Renal cortex interstitium (tissue), 11 donors: ENCODE measurements at regions not wholly inside any gene's neighbourhood (a gene's known extent, or its start where the extent isn't known, plus 50 kb on each side); places are given as distances from the start of the nearest gene placed in this dataset.
"Not testable (repeated sequence)": the region's sequence is repeated elsewhere in the genome, so short reads cannot be mapped to it uniquely, and the experiment has no call there.

ENCODE experiments used
- DNase-seq, 11 donors: peaks; one replicate each; pipeline ENCODE4 v3.0.0-alpha.2; 2013; ENCODE audit warnings: low read depth in 9 of 11, low spot score in 4 of 11; ENCODE audit errors: extremely low read depth in 1 of 11

DNA sequence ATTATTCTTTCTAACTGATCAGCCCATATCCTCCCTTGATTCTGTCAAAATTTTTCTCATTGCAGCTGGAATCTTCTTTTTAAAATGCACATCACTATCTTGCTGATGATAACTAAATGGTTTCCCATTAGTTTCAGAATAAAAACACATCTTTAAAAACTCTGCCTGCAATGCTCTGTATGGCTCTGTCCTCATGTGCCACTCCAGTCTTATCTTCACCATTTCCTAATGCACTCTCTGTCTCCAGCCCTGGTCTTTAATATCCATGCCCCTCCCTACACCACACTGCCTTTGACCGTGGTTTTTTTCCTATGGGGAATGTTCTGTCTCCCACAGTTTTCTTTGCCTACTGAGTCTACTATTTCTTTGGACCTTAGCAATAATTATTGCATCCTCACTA lies 244.1 kb upstream of the ARSJ start:
- no peak for DNase-seq

DNA sequence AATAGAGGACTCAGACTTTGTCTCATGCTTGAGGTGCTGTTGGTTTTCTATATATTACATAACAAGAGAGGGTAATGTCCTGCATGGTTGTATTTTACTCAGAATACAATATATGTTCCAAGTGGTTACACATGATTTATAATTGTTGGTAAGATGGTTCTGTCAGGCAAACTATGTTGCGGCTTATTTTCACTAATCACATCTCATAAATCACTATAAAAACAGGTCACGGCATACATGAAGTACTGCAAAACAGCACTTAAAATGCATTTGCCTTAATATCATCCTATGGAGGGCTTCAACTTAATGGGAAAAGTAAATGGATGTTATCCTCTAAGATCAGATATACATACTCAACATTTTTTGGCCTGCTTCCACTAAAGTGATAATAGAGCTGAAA lies 246.0 kb upstream of the ARSJ start:
- DNase-seq: no peak

DNA sequence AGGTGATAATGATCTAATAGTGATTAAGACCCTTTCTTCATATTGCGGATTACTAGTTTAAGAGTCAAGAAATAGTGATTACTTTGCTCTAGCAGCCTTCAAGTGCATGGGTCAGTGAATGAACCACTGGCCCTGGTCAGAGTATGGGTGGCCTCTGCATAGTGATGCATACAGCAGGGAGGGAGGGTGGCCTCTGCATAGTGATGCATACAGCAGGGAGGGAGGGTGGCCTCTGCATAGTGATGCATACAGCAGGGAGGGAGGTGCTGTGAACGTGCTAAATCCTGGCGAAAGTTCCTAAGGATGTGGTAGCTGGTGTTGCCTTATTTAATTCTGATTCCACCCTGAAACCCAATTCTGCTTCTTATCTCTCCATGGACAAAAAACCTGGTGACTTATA lies 246.7 kb upstream of the ARSJ start:
- DNase-seq: no peak

DNA sequence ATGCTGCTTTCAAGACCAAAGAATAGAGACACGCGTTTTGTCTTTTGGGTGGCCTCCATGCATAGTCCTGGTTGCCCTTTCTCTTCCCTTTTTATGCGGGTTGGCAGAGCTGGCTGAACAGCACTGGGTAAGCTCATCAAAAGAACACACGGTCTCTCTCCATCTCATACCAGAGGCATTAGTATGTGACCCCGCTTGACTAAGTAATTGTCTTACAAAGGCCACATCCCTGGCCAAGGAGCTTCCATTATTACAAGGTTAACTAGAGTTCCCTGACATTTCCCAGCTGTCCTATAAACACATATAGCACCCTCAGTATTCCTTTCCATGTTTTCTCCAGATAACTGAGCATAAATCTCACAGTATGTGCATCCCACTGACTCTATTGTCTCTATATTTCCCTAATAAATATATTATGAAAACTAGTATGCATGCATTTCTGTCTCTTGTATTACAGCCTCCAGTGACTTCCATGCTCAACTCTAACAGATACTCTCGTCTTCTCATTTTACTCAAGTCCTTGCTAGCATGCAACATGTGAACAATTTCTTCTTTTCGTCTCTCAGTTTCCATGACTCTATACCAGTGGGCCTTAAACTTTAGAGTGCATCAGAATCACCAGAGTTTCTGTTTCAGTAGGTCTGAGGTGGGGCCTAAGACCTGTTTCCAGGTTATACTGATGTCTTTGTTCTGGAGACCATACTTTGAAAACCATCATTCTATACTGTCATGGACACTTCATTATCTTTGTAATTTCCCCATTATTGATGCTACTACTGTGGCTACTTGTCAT lies 247.7 kb upstream of the ARSJ start:
- DNase-seq: no peak

DNA sequence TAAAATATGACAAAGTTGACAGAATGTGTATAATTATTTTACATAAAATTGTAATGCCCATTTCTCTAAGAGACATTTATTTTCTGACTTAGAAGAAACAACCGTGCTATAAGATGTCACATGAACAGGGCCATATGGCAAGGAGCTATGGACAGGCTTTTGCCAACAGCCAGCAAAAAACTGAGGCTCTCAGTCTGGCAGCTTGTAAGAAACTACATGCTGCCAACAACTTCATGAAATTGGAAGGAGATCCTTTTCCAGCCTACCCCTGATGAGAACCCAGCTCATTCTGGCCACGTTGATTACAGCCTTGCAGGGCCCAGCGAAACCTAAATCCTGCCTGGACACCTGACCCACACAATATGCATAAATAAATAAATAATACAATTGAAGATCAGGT lies 250.3 kb upstream of the ARSJ start:
- no peak for DNase-seq

DNA sequence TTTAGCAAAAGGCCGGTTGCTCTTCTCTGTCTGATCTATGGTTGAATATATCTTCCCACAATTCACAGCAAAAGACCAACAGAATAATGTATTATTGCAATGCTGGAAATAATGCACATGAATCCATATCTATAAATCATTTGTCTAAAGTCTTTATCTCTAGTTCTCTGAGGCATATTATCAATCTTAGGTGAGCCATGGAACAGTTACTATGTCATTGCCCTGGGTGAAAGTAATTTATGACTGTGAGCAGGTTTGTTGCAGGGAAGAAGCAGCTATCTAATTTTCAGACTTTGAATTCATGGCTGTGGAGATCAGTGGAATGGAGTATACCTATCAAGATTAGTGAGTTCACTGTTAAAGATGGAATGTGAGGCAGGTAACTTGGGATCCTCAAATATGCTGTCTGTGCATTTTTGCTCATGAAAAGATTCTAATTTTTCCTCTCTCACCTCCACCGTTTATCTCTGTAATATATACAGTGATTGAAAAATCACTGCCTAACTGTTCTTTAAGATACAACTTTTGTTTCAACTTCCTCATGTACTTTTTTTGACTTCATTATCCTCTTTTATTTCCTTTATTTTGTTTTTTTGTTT lies 256.8 kb upstream of the ARSJ start:
- no peak for DNase-seq

DNA sequence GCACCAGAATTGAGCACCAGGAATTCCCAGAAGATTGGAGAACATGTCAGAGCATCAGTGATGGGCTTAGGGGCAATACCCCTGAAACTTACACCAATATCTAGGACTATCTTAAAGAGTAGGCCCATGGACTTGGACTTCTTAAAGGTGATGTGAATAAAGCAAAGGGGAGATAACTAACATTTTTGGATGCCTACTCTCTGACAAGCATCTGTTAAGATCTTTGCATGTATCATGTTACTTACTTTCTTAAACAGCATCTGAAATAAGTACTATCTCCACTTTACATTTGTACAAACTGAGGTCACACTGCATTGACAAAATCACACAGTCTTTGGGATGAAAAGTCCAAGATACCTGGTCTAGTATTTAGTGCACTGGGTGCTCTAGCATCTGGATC lies 258.6 kb upstream of the ARSJ start:
- DNase-seq: no peak

DNA sequence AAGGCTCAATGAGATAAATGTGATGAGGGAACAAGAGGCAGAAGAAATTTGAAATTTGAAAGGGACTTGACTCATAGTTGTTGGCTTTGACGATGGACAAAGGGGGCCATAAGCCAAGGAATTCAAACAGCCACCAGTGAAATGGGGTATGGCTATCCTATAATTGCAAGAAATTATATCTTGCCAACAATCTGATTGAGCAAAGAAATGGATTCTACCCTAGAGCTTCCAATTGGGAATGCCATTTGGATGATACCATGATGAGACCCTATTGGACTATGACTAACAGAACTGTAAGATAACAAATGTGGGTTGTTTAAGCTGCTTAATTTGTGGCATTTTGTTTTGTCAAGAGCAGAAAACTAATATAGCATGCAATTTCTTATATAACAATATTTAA lies 270.1 kb upstream of the ARSJ start:
- no peak for DNase-seq

DNA sequence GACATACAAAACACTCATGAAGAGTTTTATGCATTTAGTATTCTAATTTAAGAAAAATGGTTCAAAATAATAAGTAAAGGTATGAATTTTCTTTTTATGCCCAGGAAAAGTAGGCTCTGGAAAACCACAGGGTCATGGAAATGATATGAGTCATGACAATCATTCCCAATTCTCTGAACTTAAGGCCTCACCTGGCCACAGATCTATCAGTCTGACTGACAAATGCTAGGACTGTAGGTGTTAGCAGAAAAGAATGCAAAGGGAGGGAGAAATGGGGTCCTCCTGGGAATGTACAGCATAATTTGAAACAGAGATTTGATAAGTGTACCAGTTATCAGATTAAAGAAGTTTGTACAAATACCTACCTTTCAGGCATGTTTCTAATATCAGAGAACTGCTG lies 270.5 kb upstream of the ARSJ start:
- no peak for DNase-seq

DNA sequence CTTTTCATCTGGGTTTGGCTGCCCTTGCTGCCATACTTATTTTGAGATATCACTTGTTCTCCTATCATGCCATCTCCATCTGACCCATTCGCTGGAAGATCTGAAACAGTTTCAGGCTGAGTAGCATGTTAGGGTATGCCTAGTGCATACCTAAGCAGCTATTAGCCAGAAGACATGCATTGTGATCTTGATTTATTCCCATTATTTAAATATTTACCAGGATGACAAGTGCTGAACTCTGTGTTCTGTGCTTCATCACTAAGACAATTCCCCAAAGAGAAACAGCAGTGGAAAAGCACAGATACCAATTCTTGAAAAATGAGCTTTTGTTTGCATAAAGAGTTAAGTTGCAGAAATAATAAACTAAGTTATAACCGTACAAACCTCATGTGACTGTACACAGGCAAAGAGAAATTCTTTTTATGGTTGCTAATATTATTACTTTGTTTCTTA lies 271.0 kb upstream of the ARSJ start:
- DNase-seq: no peak

DNA sequence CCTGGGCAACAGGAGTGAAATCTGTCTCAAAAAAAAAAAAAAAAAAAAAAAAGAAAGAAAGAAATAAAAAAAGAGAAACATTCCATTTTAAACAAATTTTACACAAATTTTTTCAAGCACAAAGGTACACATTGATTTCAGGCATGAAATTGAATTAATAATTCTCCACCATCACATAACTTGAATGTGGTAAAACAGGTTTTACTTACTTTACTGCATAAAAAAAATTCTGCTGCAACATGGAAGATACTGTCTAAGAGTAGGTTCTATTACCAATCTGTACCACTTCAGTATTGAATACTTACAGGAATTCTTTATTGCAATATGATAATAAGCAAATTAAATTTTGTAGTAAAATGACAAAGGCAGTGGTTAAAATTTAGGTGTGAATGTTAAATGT lies 271.6 kb upstream of the ARSJ start:
- no peak for DNase-seq

DNA sequence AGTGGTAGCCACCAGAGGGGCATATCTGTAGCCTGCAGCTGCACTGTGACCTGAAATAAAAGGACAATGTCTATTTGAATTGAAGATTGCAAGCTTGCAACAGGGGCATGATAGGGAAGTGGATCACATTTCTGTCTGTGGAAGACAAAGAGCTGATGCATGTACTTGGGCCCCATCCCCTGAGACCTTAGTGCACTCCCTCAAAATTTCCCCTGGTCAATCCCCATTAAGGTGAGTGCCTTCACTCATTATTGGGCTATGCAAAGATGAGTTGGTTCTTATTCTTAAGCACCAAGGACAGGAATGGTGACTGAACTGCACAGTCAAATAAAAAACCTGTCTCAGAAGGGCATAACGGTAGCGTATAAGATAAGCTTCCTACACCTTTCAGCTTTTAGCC lies 273.1 kb upstream of the ARSJ start:
- no peak for DNase-seq

DNA sequence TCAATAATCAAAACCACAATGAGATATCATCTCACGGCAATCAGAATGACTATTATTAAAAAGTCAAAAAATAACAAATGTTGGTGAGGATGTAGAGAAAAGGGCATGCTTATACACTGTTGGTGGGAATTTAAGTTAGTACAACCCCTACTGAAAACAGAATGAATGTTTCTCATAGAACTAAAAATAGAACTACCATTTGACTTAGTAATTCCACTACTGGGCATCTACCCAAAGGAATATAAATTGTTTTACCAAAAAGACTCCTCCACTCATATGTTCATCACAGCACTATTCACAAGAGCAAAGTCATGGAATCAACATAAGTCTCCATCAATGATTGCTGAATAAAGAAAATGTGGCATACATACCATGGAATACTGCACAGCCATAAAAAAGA lies 278.1 kb upstream of the ARSJ start:
- DNase-seq: no peak

DNA sequence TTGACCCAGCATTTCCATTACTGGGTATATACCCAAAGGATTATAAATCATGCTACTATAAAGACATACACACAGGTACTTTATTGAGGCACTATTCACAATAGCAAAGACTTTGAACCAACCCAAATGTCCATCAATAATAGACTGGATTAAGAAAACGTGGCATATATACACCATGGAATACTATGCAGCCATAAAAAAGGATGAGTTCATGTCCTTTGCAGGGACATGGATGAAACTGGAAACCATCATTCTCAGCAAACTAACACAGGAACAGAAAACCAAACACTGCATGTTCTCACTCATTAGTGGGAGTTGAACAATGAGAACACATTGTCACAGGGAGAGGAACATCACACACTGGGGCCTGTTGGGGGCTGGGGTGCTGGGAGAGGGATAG lies 283.0 kb upstream of the ARSJ start:
- not testable (repeated sequence) for DNase-seq

DNA sequence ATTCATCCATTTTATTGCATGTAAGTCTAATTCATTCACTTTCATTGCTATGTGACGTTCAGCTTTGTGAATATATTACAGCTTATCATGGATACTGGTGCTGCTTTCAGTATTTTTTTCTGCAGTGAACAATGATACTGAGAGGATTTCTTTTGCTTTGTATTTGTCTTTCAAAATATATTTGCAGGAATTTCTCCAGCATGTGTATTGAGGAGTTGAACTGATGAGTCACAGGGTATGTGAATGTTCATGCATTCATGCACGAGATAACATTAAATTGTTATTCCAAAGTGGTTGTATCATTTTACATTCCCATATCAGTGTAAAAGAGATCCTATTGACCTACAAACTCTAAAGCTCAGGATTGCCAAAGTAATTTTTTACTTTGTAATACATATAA lies 283.8 kb upstream of the ARSJ start:
- no peak for DNase-seq

DNA sequence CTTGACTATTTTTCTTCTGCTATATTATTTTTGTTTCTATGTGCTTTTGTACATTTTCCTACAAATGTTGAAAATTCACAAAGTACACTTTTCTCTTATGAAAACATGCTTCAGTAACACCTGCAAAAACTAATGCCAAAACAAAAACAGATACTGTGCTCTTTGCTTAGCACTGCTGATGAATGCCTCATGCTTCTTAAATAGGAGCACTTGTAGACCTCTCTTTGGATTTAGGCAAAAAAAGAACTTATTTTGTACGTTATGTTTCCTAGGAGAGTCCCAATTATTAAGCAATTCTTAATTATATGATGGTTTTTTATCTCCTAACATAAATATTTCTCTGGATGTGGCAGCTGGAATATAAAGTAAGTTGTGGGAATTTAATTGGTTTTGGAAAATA lies 285.0 kb upstream of the ARSJ start:
- no peak for DNase-seq

DNA sequence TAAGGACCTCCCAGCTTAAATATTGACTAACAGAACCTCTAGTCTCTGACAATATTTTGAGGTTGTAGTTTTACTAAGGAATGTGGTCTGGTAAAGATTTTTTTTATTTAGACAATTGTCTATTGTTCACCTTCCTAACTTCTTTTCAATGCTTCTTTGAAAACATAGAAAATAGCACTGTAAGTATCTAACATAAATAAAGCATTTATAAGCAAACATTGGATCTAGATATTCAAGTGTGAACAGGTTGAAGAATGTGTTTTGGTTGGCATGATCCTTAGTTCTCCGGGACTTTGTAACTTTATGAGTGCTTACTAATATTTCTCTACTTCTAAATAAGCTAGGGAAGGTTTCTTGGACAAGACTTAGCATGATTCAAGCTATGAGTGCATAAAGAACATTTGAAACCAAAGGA lies 285.4 kb upstream of the ARSJ start:
- no peak for DNase-seq

DNA sequence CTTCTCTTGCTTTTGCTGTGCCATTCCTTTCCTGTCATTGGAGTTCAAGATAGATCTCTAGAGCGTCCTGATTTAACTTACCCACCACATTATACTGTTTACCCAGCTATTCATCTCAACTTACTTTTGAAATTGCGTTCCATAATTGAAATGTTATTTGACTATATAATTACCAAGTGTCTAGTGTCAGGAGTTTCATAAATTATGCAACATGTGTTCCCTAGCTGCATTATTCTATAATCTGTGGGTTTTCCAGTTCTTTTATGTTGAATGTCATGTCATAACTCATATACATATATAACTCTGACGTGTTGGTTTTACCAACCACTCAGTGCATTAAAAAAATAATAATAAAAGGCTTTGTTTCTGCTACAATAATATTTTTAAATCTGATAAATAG lies 285.9 kb upstream of the ARSJ start:
- no peak for DNase-seq

DNA sequence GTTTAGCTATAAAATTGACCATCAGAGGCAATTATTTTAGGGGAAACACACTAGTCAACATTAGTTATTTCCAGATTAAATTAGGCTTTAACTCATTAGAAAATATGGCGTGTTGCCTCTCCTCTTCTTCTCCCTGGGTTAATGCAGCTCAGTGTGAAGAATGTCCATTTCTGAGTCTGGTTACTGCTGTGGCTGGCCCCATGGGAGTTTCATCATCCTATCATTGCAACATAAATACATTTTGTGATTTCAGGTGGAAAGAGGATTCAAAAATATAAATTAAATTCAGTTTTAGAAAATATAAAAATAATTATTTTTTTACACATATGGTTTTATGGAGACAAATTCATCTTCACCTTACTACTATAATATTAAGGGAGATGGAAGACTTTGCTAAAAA lies 288.5 kb upstream of the ARSJ start:
- DNase-seq: no peak

DNA sequence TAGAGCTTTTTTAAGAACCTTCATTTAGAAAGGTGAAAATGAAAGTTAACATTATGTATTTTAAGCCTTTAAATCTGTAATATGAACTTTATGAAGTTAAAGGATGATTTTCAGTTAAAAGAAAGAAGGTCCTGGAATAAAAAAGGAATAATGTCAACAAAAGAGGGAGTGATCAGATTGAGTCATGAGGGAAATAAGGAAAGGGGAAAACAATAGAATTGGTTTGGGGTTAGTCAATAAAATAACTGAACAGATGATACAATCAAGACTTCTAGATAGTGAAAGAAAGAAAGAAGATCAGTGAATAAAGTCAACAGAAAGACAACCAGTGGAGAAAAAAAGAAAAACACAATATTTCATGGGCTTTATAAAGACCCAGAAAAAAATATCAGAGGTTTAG lies 291.6 kb upstream of the ARSJ start:
- no peak for DNase-seq

DNA sequence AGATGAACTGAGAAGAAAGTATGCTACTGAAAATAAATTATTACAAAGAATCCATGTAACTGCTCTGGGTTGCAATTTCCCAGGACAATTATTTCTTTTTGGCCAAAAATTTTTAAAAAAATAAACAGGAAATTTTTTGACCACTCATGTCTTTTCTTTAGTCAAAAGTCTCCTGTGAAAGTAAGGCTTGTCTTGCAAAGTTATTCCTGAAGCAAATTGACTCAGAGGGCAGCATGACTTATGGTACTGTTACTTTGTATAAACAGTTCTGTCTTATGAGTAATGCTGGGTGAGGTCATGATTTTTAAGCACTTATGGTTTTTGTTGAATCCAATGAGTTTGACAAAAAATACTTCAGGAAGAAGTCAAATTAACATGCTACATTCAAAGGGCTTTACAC lies 292.8 kb upstream of the ARSJ start:
- DNase-seq: no peak
